Hepatocyte (in vitro differentiated cells): ENCODE measurements at regions not wholly inside any gene's neighbourhood (a gene's known extent, or its start where the extent isn't known, plus 50 kb on each side); places are given as distances from the start of the nearest gene placed in this dataset.

Experiments used
- CTCF ChIP-seq: fragments of 200-600 bp; sonication (generic); IDR thresholded peaks from 2 replicates; pipeline ENCODE4 v1.5.1; 2016; ENCODE audit warnings: antibody characterized with exemption, mild to moderate bottlenecking; ENCODE audit not compliant: poor library complexity
- EZH2 ChIP-seq: fragments of 200-600 bp; sonication (generic); IDR thresholded peaks from 2 replicates; pipeline ENCODE4 v1.6.1; 2016; ENCODE audit warnings: antibody characterized with exemption, mild to moderate bottlenecking, borderline replicate concordance

GRCh38 chr5:3364941-3365340 lies 230.7 kb upstream of the IRX1 start:
- TF ChIP-seq CTCF (no peak), EZH2 (no peak)
